ENCODE measurements at regions not wholly inside any gene's neighbourhood (a gene's known extent, or its start where the extent isn't known, plus 50 kb on each side); places are given as distances from the start of the nearest gene placed in this dataset.

DNA sequence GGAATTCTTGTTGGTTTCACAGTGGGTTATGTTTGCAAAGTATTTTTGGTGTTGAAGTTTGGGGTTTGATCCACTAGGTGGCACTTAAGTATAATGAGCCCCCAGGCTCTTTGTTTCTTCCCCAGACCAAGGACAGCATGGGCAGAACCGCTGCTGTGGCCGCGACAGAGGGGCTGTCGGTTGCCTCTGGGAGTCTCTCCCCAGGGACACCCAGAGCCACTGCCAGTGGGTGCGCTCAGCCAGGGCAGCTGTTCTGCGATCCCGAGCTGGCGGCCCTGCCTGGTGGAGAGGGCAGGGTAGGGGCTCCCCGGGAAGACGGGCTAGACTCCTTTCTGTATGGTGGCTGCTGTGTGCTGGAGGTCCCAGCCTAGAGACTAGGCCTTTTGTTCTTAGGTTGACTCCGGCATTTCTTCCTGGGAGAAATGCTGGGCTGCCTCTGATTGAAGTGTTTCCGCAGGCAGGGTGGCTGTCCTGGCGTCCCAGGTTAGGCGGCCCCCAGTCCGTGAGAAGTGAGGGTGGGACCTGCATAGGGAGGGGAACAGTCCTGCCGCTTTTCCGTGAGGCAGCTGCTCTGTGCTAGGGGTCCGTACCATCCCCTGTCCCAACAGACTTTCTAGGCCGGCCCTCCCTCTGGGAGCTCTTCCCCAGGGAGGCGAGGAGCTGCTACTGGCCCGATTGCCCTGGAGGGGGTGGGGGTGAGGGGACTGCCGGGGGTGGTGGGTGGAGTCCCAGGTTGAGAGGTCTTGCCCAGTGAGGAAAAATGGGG, 253.1 kb upstream of the PELI2 start:
- no peak for ATAC-seq
- Histone ChIP-seq H3K36me3 (no peaks in the 10 kb centered on the region), H3K27ac (no peak overlapping the region), H3K4me3 (no peak overlapping the region), H3K27me3 (no peaks in the 10 kb centered on the region), H3K4me1 (peaks cover 0 to 21% (median 0%) of the 10 kb centered on the region in 9 donors), H3K9me3 (peaks cover 0 to 37% (median 7%) of the 10 kb centered on the region in 11 donors)
- TF ChIP-seq, protein P1, sequence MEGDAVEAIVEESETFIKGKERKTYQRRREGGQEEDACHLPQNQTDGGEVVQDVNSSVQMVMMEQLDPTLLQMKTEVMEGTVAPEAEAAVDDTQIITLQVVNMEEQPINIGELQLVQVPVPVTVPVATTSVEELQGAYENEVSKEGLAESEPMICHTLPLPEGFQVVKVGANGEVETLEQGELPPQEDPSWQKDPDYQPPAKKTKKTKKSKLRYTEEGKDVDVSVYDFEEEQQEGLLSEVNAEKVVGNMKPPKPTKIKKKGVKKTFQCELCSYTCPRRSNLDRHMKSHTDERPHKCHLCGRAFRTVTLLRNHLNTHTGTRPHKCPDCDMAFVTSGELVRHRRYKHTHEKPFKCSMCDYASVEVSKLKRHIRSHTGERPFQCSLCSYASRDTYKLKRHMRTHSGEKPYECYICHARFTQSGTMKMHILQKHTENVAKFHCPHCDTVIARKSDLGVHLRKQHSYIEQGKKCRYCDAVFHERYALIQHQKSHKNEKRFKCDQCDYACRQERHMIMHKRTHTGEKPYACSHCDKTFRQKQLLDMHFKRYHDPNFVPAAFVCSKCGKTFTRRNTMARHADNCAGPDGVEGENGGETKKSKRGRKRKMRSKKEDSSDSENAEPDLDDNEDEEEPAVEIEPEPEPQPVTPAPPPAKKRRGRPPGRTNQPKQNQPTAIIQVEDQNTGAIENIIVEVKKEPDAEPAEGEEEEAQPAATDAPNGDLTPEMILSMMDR (IDR thresholded peaks at IDR 0.05) = peak in 1 of 9 donors; percentile 16
- WGBS, 2 donors = 88 to 92% methylated on average over 22 of the region's 22 CpGs
- intact Hi-C loops (cut with DNase I) = no loop called here
- DNase-seq = no peak

DNA sequence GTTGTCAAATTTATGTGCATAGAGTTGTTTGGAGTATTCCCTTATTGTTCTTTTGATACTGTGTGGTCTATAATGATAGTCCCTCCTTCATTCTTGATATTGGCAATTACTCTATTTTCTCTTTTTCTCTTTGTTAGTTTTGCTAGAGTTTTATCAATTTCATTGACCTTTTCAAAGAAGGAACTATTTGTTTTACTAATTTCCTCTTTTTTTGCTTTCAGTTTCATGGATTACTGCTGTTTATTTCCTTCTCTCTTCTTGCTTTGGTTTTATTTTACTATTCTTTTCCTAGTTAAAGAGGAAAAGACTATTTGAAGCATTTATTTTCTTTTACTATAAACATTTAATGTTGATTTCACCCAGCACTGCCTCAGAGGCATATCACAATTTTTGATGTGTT, 250.9 kb upstream of the PELI2 start:
- intact Hi-C loops (cut with DNase I) = no loop called here
- TF ChIP-seq, protein P1 (IDR thresholded peaks at IDR 0.05) = no peak

DNA sequence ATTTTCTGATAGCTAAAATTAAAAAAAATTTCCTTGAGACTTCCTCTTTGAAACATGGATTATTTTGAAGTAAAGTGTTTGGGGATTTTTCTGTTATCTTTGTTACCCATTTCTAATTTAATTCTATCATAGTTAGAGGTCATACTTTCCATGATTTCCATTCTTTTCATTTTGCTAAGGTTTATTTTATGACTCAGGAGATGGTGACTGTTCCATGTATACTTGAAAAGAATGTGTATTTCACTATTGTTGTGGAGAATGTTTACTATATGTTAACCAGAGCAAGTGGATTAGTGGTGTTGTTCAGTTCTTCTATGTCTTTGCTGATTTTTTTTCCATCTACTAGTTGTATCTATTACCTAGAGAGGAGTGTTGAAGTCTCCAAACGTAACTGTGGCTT, 250.5 kb upstream of the PELI2 start:
- Histone ChIP-seq H3K4me1 (peaks cover 0 to 21% (median 0%) of the 10 kb centered on the region in 9 donors), H3K36me3 (no peaks in the 10 kb centered on the region), H3K4me3 (no peak overlapping the region), H3K9me3 (peaks cover 0 to 19% (median 7%) of the 10 kb centered on the region in 11 donors), H3K27ac (peak overlapping the region in 1 of 10 donors; percentile 6), H3K27me3 (no peaks in the 10 kb centered on the region)
- TF ChIP-seq, protein P1 (IDR thresholded peaks at IDR 0.05) = no peak
- ATAC-seq (no peak), DNase-seq (no peak)
- intact Hi-C loops (cut with DNase I) = no loop called here
- 88 to 91% methylated on average over 1 of the region's 1 CpG for WGBS, 2 donors

More for the DNA sequence above, 250.9 kb upstream of the PELI2 start:
- Histone ChIP-seq H3K4me3 (no peak overlapping the region), H3K9me3 (peaks cover 0 to 19% (median 7%) of the 10 kb centered on the region in 11 donors), H3K27ac (peak overlapping the region in 1 of 10 donors; percentile 6), H3K27me3 (no peaks in the 10 kb centered on the region), H3K36me3 (no peaks in the 10 kb centered on the region), H3K4me1 (peaks cover 0 to 21% (median 0%) of the 10 kb centered on the region in 9 donors)
- ATAC-seq = no peak
- DNase-seq = no peak

DNA sequence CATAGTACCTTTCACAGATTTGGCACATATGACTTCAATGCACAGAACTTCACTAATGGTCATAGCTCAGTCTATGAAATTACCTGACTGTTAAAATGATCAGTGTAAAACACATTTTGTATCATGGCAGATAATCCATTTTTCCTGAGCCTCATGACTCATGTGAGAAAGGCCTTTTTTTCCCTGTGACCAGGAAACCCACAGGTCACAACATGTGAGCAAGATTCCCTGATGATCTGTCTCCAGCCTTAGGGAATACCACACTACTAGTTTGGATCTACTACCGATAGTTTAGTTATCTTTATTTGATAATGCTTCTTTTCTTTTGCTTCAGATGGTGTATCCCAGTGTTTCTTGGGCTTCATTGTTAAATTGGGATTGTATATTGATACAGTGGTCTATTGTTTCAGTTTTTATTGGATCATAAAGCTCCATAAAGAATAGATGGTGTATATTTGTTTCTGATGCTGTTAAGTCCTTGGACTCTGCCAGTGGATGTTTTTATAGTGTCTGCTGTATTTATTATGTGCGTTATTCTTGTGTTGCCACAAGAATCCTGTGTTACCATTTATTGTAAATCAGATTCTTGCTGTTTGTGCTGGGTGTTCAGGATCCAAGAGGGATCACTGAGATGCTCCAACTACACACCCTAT, 248.7 kb upstream of the PELI2 start:
- H3K4me3 ChIP-seq = no peak overlapping the region
- DNase-seq (no peak), ATAC-seq (no peak)
- WGBS, 2 donors = 92 to 95% methylated on average over 2 of the region's 2 CpGs
- intact Hi-C loops (cut with DNase I) = no loop called here
- no peaks in the 10 kb centered on the region for H3K27me3 ChIP-seq
- no peak overlapping the region for H3K27ac ChIP-seq
- H3K36me3 ChIP-seq = no peaks in the 10 kb centered on the region
- peaks cover 0 to 6% (median 3%) of the 10 kb centered on the region in 11 donors for H3K9me3 ChIP-seq
- peaks cover 0 to 21% (median 0%) of the 10 kb centered on the region in 9 donors for H3K4me1 ChIP-seq
- TF ChIP-seq, protein P1 (IDR thresholded peaks at IDR 0.05) = no peak
